ENCODE measurements at regions not wholly inside any gene's neighbourhood (a gene's known extent, or its start where the extent isn't known, plus 50 kb on each side); places are given as distances from the start of the nearest gene placed in this dataset.
"Not testable (repeated sequence)": the region's sequence is repeated elsewhere in the genome, so short reads cannot be mapped to it uniquely, and the experiment has no call there.

DNA sequence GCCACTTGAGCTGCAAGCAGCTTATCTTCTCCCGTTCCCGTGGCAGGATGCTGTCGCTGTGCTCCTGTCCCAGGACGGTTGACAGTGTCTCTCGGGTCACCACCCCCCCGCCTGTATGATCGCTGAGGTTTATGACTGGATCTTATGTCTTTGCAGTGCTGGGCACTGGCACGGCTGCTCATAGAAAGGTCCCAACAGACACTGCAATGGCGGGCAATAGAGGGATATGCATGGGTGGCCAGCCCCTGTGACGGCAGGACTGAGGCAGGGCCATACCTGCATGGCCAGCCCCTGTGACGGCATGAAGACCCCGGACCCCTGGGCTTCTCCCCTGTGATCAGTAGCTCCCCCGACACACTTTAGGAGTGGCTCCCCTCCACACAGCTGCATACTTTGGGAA is 307.2 kb downstream of the TEX29 start:
- no peaks in the 10 kb centered on the region for H3K9me3 ChIP-seq
- TF ChIP-seq CTCF (IDR thresholded peaks at IDR 0.05): no peak

GRCh38 chr13:111629016-111629415 is 308.6 kb downstream of the TEX29 start:
- Histone ChIP-seq H3K4me1 (no peaks in the 10 kb centered on the region), H3K4me3 (no peak overlapping the region), H3K36me3 (no peaks in the 10 kb centered on the region), H3K27me3 (peaks cover 0 to 37% of the 10 kb centered on the region in 2 donors), H3K9me3 (no peaks in the 10 kb centered on the region), H3K27ac (no peak overlapping the region)
- intact Hi-C loops (cut with DNase I): no loop called here
- ATAC-seq: no peak
- TF ChIP-seq CTCF (IDR thresholded peaks at IDR 0.05): no peak
- DNase-seq: no peak

More for the DNA sequence above, 307.2 kb downstream of the TEX29 start:
- H3K4me3 ChIP-seq: no peak overlapping the region
- intact Hi-C loops (cut with DNase I): no loop called here
- DNase-seq (no peak), ATAC-seq (no peak)
- H3K27ac ChIP-seq: no peak overlapping the region
- H3K4me1 ChIP-seq: no peaks in the 10 kb centered on the region
- no peaks in the 10 kb centered on the region for H3K36me3 ChIP-seq
- peaks cover 0 to 37% of the 10 kb centered on the region in 2 donors for H3K27me3 ChIP-seq

DNA sequence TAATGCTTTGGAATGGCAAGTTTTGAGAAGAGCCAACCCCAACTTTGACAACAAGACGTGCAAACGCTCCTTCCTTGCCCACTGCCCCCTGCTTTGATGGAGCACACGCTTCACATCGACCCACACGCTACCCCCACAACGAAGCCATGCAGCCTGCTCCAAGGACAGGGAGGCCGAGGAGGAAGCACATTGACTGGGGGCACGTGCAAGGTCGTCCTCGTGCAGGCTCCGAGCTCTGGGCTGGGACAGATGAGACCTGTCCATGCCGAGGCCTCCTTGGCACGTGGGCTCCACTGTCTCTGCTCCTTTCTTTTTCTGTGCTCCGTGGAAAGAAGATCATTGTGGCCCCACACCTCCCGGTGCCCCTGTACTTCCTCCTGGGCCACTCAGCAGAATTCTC is 309.0 kb downstream of the TEX29 start:
- Histone ChIP-seq H3K36me3 (no peaks in the 10 kb centered on the region), H3K9me3 (no peaks in the 10 kb centered on the region), H3K4me3 (no peak overlapping the region), H3K4me1 (no peaks in the 10 kb centered on the region), H3K27ac (no peak overlapping the region), H3K27me3 (peaks cover 0 to 37% of the 10 kb centered on the region in 2 donors)
- DNase-seq (no peak), ATAC-seq (no peak)
- TF ChIP-seq CTCF (IDR thresholded peaks at IDR 0.05): no peak
- intact Hi-C loops (cut with DNase I): no loop called here

GRCh38 chr13:111629926-111630325 is 309.5 kb downstream of the TEX29 start:
- DNase-seq: peak in 1 of 4 donors; percentile 21
- intact Hi-C loops (cut with DNase I): no loop called here
- H3K4me1 ChIP-seq: no peaks in the 10 kb centered on the region
- peaks cover 0 to 39% of the 10 kb centered on the region in 2 donors for H3K27me3 ChIP-seq
- no peak for ATAC-seq
- H3K27ac ChIP-seq: no peak overlapping the region
- H3K4me3 ChIP-seq: no peak overlapping the region
- H3K9me3 ChIP-seq: no peaks in the 10 kb centered on the region
- H3K36me3 ChIP-seq: no peaks in the 10 kb centered on the region
- TF ChIP-seq CTCF (IDR thresholded peaks at IDR 0.05): no peak

DNA sequence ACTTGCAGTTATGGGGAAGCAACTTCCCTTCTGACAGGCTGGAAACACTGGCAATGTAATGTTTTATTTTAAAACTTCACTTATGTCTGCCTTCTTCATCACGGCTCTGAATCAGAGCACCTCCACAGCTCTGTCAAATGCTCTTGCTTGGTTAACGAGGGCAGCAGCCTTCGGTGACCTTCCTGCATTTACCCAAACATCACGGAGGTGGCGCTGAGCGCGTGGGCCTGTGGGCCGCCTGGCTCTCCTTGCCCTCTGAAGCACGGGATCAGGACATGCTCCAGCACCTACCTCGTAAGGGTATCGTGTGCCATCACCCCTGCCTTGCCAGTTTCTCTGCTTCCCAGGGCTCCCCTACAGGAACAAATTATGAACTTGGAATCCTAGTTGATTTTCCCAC is 310.0 kb downstream of the TEX29 start:
- H3K27me3 ChIP-seq: peaks cover 0 to 43% of the 10 kb centered on the region in 2 donors
- ATAC-seq (no peak), DNase-seq (no peak)
- no peaks in the 10 kb centered on the region for H3K4me1 ChIP-seq
- TF ChIP-seq CTCF (IDR thresholded peaks at IDR 0.05): no peak
- H3K36me3 ChIP-seq: no peaks in the 10 kb centered on the region
- no peak overlapping the region for H3K27ac ChIP-seq
- intact Hi-C loops (cut with DNase I): no loop called here
- H3K9me3 ChIP-seq: no peaks in the 10 kb centered on the region
- H3K4me3 ChIP-seq: no peak overlapping the region

DNA sequence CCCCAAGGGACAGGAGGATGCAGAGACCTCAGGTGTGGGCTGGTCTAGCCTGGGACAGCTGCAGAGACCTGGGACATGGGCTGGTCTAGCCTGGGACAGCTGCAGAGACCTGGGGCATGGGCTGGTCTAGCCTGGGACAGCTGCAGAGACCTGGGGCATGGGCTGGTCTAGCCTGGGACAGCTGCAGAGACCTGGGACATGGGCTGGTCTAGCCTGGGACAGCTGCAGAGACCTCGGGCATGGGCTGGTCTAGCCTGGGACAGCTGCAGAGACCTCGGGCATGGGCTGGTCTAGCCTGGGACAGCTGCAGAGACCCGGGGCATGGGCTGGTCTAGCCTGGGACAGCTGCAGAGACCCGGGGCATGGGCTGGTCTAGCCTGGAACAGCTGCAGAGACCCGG is 310.8 kb downstream of the TEX29 start:
- H3K4me1 ChIP-seq; H3K4me3 ChIP-seq; DNase-seq; intact Hi-C loops (cut with DNase I); H3K9me3 ChIP-seq; ATAC-seq; H3K27ac ChIP-seq; H3K36me3 ChIP-seq: not testable (repeated sequence)
- peaks cover 0 to 48% of the 10 kb centered on the region in 2 donors for H3K27me3 ChIP-seq

Data from left lung (tissue), 4 donors.